ENCODE measurements at regions not wholly inside any gene's neighbourhood (a gene's known extent, or its start where the extent isn't known, plus 50 kb on each side); places are given as distances from the start of the nearest gene placed in this dataset.

DNA sequence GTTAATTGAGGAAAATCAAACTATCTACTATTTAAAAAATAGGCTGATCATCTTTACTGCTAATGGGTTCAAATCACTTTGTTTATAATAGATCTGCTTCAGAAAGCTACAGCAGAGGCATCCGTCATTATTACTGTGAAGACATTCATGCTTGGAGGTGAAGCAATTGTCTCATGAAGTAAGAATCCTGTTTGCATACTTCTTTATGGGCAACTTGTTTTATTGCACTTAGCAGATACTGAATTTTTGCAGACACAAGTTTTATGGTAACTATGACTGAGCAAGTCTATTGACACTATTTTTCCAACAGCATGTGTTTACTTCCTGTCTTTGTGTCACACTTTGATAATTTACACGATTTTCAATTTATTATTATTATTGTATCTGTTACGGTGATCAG lies 573.9 kb downstream of the RFPL4B start:
- TF ChIP-seq, protein P1, sequence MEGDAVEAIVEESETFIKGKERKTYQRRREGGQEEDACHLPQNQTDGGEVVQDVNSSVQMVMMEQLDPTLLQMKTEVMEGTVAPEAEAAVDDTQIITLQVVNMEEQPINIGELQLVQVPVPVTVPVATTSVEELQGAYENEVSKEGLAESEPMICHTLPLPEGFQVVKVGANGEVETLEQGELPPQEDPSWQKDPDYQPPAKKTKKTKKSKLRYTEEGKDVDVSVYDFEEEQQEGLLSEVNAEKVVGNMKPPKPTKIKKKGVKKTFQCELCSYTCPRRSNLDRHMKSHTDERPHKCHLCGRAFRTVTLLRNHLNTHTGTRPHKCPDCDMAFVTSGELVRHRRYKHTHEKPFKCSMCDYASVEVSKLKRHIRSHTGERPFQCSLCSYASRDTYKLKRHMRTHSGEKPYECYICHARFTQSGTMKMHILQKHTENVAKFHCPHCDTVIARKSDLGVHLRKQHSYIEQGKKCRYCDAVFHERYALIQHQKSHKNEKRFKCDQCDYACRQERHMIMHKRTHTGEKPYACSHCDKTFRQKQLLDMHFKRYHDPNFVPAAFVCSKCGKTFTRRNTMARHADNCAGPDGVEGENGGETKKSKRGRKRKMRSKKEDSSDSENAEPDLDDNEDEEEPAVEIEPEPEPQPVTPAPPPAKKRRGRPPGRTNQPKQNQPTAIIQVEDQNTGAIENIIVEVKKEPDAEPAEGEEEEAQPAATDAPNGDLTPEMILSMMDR (IDR thresholded peaks at IDR 0.05; ENCODE audit: low read depth, low read length, missing control alignments) = no peak
- DNase-seq (ENCODE audit: extremely low read depth, low read depth) = no peak
- H3K4me3 ChIP-seq (replicated peaks; ENCODE audit: low read depth, low read length) = no peak overlapping the region

DNA sequence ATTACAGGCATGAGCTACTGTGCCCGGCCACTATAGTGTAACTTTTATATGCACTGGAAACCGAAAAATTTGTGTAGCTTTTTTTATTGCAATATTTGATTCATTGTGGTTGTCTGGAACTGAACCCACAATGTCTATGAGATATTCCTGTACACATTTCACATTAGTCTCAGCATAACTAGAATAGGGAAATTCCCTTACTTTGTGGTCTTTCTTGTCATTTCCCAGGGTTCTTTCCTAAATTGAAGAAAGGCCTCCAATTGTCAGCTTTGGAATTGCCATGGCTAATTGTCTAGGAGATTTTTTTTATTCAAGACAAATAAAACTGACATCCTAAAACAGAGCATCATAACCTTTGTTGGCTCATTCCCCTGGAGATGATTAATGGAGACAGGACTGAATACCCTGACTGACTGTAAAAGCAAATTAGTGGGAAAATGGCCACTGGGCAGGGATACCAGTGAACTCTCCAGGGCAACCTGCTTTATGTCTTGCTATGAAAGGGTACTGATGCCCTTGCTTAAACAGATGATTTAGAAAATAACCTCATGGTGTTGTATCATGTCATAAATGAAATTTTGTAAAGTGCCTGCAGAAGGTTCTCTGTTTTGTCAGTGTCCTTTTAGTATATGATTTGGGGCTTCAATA lies 576.9 kb downstream of the RFPL4B start:
- TF ChIP-seq, protein P1 (IDR thresholded peaks at IDR 0.05; ENCODE audit: low read depth, low read length, missing control alignments) = no peak
- no peak for DNase-seq (ENCODE audit: extremely low read depth, low read depth)
- H3K4me3 ChIP-seq (replicated peaks; ENCODE audit: low read depth, low read length) = no peak overlapping the region

DNA sequence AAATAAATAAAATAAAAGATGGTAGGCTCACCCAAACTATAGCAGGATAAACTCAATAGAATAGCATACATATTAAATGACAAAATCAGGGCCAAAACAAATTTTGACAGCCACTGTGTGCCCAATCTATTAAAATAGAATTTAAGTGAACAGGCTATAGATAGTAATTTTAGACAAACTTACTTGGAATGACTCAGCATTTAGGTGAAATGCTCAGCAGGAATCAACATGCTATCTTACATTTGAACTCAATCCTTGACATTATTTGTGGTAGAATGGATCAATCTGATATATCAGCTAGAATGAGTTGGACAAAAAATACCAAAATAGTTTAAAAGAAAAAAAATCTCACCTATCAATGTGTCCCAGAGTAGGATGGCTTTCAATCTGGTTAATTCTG lies 578.6 kb downstream of the RFPL4B start:
- TF ChIP-seq, protein P1 (IDR thresholded peaks at IDR 0.05; ENCODE audit: low read depth, low read length, missing control alignments) = no peak
- H3K4me3 ChIP-seq (replicated peaks; ENCODE audit: low read depth, low read length) = no peak overlapping the region
- DNase-seq (ENCODE audit: extremely low read depth, low read depth) = no peak

DNA sequence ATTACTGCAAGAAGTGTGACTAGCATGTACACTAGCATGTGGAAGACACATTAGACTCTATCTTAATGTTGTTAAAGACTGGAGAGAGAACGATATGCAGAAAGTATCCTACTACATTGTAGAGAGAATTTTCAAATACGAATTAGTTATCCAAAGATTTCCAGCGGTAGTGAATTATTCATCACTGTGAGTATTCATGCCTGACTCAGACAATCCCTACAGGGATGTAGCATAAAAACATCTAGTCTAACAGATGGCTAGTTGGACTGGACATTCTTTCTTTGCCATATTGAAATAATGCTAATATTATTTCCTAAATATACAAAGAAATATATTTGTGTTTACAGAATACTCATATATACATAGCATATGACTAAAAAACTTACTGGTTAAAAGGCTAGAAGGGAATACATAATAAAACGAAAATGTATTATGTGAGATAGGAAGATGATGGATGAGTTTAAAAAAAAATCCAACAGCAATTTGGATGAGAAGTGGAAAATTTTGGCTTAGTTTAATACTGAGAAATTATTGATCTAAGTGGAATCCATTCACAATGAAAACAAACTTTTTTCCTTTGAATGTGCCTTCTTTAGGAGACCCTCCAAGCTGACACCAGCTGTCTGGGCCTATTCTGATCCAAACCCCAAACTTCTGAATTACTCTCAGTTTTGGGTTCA lies 580.7 kb downstream of the RFPL4B start:
- TF ChIP-seq, protein P1 (IDR thresholded peaks at IDR 0.05; ENCODE audit: low read depth, low read length, missing control alignments) = no peak
- H3K4me3 ChIP-seq (replicated peaks; ENCODE audit: low read depth, low read length) = no peak overlapping the region
- DNase-seq (ENCODE audit: extremely low read depth, low read depth) = no peak

DNA sequence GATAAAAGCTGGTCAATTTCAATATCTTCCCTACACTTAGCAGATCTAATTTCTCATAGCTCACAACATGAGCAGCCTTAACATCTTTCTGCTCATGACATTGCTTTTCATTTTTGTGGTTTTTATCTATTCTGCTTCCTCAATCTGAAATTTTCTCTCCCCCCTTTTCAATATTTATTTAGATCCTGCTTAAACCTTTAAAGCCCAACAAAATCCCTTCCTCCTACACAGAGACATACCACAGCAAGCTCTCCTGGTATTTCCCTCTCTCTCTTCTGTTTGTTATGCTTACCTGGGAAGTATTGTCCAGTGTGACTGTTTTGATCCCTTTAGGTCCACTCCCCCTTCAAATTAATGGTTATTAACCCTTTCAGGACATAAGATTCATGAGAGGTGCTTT lies 582.5 kb downstream of the RFPL4B start:
- no peak overlapping the region for H3K4me3 ChIP-seq (replicated peaks; ENCODE audit: low read depth, low read length)
- DNase-seq (ENCODE audit: extremely low read depth, low read depth) = no peak
- TF ChIP-seq, protein P1 (IDR thresholded peaks at IDR 0.05; ENCODE audit: low read depth, low read length, missing control alignments) = no peak

DNA sequence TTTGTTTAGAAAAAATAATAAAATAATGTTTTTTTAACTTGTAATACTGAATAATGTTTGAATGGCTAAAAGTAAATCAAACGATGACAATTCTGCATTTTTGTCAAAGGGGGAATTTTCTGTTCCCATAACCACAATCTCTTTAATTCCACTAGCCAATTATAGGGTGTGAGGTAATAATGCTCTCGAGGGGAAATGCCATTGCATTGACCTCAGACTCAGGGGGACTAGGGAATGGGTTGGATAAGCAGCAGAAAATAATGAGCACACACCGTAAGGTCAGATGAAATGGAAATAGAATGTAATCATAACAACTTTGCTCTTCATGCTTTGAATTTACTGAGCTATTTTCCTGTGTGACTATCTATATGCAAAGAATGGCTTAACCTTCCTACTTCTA lies 584.7 kb downstream of the RFPL4B start:
- TF ChIP-seq, protein P1 (IDR thresholded peaks at IDR 0.05; ENCODE audit: low read depth, low read length, missing control alignments) = no peak
- H3K4me3 ChIP-seq (replicated peaks; ENCODE audit: low read depth, low read length) = no peak overlapping the region
- DNase-seq (ENCODE audit: extremely low read depth, low read depth) = no peak
